WI38 (cell line): ENCODE measurements at regions not wholly inside any gene's neighbourhood (a gene's known extent, or its start where the extent isn't known, plus 50 kb on each side); places are given as distances from the start of the nearest gene placed in this dataset.

Source experiments
- H3K4me3 ChIP-seq: 2 replicates; pipeline ENCODE4 v1.5.1; 2011; ENCODE audit warnings: low read depth, mild to moderate bottlenecking, control low read depth, low read length
- TF ChIP-seq, protein P1 (sequence below): IDR thresholded peaks from 2 replicates; pipeline ENCODE4 v1.5.1; 2012; ENCODE audit warnings: low read depth, mild to moderate bottlenecking, control low read depth, low read length

DNA sequence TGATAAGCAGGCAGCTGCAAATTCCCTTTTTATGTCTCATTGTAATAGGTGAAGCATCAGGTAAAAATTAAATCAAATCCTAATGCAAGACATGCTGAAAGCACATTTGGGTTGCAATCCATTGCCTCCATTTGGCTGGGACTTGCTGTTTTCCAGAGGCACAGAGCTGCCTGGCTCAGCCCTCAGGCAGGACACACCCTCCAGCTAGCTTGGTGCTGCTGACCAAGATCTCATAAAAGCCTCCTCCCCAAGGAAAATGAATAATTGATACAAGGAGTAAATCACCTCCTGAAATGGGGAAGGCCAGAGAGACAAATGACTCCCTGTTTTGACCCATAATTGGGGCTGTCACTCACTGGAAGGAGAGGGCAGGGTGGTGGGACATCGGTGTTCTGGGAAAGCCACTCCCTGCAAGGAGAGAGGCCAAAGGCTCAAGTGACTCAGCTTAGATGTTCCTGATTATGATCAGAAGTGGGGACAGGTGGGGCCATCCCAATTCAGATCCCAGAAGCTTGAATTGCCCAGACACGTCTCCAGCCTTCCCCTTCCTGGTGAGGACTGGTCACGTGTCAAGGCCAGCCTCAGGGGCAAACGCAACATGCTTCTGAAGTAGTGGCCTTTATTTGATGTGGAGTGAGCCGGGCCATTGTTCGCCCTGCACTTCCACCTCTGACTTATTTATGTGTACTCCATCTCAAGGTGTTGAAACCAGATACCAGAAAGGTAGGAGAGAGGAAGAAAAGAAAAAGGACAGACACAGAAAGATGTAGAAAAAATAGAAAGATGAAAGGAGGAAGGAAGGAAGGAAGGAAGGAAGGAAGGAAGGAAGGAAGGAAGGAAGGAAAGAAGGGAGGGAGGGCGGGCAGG, 773.7 kb downstream of the BCL11B start:
- TF ChIP-seq, protein P1, sequence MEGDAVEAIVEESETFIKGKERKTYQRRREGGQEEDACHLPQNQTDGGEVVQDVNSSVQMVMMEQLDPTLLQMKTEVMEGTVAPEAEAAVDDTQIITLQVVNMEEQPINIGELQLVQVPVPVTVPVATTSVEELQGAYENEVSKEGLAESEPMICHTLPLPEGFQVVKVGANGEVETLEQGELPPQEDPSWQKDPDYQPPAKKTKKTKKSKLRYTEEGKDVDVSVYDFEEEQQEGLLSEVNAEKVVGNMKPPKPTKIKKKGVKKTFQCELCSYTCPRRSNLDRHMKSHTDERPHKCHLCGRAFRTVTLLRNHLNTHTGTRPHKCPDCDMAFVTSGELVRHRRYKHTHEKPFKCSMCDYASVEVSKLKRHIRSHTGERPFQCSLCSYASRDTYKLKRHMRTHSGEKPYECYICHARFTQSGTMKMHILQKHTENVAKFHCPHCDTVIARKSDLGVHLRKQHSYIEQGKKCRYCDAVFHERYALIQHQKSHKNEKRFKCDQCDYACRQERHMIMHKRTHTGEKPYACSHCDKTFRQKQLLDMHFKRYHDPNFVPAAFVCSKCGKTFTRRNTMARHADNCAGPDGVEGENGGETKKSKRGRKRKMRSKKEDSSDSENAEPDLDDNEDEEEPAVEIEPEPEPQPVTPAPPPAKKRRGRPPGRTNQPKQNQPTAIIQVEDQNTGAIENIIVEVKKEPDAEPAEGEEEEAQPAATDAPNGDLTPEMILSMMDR: no peak
- H3K4me3 ChIP-seq: no peak overlapping the region

DNA sequence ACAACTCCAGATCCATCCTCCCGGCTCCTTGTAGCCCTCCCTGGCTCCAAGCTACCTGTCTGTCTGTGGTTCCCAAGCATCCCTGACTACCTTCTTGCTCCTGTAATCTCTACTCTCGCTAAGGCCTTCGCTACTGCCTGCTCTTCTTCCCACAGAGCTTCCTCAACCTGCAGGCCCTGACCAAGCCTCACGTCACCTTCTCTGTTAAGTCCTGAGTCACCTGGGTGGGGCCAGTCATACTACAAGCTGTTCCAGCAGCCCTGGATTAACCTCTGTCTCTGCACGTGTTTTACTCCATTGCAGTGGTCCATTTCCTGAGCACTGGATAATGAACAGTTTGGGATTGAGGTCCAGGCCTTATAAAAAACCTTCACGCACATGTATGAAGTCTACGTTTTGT, 770.7 kb downstream of the BCL11B start:
- TF ChIP-seq, protein P1: no peak
- H3K4me3 ChIP-seq: no peak overlapping the region

DNA sequence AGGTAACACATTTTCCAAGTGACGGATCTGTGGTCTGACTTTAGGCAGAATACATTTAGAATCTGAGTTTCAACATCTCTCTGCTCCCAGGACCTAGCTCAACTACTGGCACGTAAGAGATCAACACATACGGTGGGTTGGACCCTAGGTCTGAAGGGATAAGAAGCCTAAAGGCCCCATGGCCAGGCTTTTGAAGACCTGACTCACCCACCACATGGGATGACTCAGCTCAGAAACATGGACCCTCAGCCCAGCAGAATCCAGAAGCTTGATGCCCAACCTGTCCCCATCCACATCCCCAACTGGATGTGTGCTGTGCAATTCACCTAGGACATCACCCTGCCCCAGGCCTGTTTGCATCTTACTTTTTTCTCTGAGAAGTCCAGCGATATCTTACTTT, 770.2 kb downstream of the BCL11B start:
- no peak overlapping the region for H3K4me3 ChIP-seq
- TF ChIP-seq, protein P1: no peak

DNA sequence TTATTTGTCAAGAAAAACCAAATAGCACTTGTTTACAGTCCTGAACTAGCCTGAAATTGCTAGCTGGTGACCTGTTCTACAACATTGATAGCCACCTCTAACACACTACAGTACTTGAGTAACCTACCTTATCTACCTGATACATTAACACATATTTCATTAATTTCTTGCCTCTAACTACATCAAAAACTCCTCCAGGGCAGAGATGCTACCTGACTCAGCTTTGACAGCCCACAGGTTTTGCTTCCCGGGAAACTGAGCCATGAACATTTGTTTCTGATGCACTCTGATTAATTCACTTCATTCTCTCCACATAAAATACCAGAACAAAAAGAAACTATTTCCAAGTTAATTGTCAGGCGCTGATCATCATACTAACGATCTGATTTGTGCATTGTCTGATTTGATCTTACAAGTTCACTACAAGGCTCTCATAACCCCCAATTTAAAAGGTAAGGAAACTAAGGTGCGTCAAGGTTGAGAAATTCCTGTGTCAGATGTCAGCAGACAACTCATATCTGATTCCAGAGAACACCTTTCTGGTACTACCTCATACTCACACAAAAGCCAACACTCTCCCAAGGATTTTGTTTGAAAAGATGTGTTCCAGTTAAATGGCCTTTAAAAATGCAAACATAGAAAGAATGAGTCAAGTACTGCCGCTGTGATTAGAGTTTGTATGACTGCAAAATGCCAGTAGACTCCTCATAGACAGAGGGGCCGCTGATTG, 768.7 kb downstream of the BCL11B start:
- TF ChIP-seq, protein P1: no peak
- H3K4me3 ChIP-seq: no peak overlapping the region

DNA sequence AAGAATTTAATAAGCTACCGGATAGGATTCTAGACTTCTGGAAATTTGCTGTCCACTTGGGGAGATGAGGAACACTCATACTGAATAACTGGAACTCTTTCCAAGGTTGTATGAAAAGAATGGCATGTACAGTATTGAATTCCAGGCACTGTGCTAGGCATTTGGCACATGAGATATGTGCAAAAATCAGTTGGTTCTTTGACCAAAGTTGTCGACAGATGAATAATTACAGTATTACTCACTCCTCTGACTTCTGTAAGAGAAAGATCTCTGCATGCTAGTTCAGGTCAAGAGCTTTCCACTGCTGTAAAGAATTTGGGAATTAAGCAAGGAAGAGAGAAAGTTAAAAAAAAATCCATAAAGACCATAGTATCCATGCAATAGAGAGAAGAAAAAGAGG, 764.7 kb downstream of the BCL11B start:
- TF ChIP-seq, protein P1: no peak
- H3K4me3 ChIP-seq: no peak overlapping the region

DNA sequence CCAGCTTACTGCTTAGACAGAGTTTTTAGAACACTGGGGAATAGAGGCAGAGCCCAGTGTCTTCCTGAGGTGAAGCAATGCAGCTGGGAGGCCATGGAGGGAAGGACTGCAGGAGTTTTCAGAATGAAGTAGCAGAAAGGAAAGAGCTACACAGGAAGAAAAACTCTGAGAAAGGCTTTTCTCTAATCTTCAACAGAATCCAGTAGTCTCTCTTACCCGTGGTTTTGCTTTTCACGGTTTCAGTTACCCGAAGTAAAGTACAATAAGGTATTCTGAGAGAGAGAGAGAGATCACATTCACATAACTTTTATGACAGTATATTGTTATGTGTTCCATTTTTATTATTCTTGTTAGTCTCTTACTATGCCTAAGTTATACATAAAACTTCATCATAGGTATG, 761.6 kb downstream of the BCL11B start:
- TF ChIP-seq, protein P1: no peak
- H3K4me3 ChIP-seq: no peak overlapping the region
